Coronary artery (tissue), 2 donors: ENCODE measurements at regions not wholly inside any gene's neighbourhood (a gene's known extent, or its start where the extent isn't known, plus 50 kb on each side); places are given as distances from the start of the nearest gene placed in this dataset.

Experiments used
- DNase-seq: peaks from one replicate; pipeline ENCODE4 v3.0.0-alpha.2; 2017; ENCODE audit warnings: low spot score
- H3K27ac ChIP-seq, 2 donors: fragments of 200-600 bp; sonication (generic); one replicate each; pipeline ENCODE4 v1.5.1; 2016 to 2019
- H3K4me3 ChIP-seq: fragments of 200-600 bp; sonication (generic); 2 replicates; pipeline ENCODE4 v1.5.1; 2016; ENCODE audit warnings: mild to moderate bottlenecking, moderate library complexity
- TF ChIP-seq, protein P1 (sequence below): fragments of 200-600 bp; sonication (generic); IDR thresholded peaks from one replicate; pipeline ENCODE4 v1.5.1; 2019; ENCODE audit warnings: antibody characterized with exemption

DNA sequence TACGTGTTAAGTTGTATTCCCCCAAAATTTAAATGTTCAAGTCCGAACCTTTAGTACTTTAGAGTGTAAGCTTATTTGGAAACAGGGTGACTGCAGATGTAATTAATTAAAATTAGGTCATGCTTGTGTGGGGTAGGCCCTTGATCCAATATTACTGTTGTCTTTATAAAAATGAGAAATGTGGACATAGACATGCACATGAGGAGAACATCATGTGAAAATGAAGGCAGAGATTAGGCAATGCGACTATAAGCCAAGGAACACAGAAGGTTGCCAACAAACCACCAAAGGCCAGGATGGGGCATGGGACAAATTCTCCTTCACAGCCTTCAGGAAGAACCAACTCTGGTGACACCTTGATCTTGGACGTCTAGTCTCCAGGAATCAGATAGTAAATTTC is 1698.4 kb upstream of the SLC10A2 start:
- no peak for DNase-seq
- Histone ChIP-seq H3K27ac (no peak overlapping the region), H3K4me3 (no peak overlapping the region)
- TF ChIP-seq, protein P1, sequence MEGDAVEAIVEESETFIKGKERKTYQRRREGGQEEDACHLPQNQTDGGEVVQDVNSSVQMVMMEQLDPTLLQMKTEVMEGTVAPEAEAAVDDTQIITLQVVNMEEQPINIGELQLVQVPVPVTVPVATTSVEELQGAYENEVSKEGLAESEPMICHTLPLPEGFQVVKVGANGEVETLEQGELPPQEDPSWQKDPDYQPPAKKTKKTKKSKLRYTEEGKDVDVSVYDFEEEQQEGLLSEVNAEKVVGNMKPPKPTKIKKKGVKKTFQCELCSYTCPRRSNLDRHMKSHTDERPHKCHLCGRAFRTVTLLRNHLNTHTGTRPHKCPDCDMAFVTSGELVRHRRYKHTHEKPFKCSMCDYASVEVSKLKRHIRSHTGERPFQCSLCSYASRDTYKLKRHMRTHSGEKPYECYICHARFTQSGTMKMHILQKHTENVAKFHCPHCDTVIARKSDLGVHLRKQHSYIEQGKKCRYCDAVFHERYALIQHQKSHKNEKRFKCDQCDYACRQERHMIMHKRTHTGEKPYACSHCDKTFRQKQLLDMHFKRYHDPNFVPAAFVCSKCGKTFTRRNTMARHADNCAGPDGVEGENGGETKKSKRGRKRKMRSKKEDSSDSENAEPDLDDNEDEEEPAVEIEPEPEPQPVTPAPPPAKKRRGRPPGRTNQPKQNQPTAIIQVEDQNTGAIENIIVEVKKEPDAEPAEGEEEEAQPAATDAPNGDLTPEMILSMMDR, result no peak

DNA sequence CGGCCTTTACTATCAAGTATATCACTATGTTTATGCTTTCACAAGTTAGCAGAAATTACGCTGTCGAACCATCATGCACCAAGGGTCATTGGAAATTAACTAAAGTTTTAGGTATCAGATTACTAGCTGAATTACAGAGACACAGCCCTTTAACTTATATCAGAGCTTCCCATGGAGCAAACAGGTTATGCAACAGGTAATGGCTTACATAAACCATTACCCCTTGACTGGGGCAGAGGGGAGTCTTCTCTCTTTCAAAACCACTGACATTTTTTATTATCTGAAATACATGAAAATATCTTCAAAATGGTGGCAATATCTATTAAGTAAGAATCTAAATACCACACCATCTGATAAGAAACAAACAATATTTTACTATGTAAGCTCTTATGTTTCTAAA is 1692.9 kb upstream of the SLC10A2 start:
- TF ChIP-seq, protein P1, result no peak
- Histone ChIP-seq H3K4me3 (no peak overlapping the region), H3K27ac (no peak overlapping the region)
- no peak for DNase-seq

DNA sequence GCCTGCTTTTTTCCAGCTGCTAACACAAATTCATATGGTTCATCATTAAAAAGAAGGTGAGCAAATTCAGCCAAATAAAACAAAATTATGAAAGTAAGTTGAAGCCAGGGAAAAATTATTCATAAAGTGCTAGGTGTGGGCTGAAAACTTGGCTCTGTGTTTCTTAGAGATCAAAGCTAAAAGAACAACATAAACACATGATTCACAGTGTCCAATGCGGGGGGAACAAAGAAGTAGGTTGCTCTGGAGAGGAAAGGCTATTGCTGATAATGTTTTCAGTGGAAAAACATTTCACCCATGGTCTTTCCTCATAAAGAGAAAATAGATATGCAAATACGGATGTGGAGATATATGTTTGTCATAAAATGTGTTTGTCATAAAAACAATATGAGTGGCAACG is 1691.5 kb upstream of the SLC10A2 start:
- DNase-seq, result no peak
- Histone ChIP-seq H3K27ac (no peak overlapping the region), H3K4me3 (no peak overlapping the region)
- TF ChIP-seq, protein P1, result no peak

DNA sequence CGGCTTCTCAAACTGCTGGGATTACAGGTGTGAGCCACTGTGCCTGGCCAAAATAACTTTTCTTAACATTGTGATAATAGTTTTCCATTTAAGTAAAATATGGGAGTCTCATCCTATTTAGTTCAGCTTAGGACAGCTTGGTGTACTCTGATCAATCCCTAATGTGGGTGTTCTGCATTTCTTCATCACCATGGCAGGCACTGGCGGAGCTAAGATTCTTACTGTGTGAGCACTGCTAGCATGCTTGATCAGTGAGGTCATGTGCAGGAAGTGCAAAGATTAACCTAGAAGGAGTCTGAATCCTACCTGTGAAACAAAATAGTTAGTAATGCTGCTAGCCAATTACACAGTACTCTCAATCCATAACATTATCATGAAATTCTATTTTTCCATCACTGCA is 1684.2 kb upstream of the SLC10A2 start:
- TF ChIP-seq, protein P1, result no peak
- no peak for DNase-seq
- H3K4me3 ChIP-seq, result no peak overlapping the region
- H3K27ac ChIP-seq, result no peak overlapping the region

DNA sequence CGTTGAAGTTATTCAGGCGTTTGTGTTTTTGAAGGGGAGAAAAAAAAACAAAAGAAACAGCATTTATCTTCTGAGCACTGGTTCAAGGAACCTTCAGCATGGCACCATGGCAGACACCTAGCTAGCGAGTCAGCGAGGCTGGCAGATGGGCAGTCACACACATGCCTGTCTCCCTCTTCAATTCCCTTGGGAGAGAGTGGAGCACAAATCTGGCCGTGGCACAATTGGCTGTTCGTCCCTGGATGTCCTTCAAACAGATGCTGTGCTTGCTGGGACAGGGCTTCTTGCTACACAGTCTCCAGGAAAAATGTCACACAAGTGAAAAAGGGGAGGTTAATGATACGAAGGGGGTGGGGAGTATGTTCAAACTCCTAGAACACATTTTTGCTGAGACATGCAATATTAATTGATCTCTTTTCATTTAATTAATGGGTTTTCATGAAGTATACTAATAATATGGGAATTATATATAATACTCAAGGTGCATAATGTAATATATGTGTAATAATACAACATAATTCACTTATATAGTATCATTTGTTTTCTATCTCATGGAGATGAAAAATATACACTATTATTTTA is 1674.5 kb upstream of the SLC10A2 start:
- DNase-seq, result no peak
- TF ChIP-seq, protein P1, result no peak
- Histone ChIP-seq H3K4me3 (no peak overlapping the region), H3K27ac (no peak overlapping the region)

DNA sequence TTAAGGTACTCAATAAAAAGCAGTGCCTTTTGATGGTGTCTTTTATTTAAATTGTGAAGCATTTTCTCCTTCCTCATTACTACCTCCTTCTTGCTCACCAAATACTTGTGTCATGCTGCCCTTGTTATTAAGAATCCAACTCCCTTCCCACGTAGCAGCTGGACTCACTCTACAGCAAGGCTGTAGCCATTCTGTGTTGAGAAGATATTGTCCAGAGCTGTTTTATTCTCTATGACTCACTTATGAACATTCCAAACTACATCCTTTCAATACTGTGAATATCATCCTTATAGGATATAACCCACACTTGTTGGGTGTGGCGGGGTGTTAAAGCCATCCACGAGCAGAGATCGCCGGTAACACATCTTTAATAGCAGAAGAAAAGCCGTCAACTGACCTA is 1671.5 kb upstream of the SLC10A2 start:
- TF ChIP-seq, protein P1, result no peak
- no peak for DNase-seq
- no peak overlapping the region for H3K27ac ChIP-seq
- no peak overlapping the region for H3K4me3 ChIP-seq

DNA sequence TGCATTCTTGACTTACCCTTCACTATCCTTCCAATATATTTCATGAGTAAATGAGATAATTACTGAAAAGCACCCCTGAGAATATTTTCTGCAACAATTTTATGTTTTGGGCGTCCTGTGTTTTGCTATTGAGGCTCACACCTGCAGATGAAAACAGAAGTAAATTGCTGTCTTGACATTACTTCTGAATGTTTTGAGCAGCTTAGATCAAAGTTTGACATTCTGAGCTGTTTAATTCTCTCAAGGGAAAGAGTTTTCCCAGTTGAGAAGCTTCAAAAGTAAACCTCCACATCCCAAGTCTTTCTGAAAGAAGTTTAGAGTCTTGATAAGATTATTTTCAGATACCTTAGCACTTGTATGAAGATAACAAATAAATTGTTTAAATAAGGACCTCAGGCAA is 1667.2 kb upstream of the SLC10A2 start:
- DNase-seq, result no peak
- H3K27ac ChIP-seq, result no peak overlapping the region
- H3K4me3 ChIP-seq, result no peak overlapping the region
- TF ChIP-seq, protein P1, result no peak
